Inflammatory macrophage treated with lipopolysaccharide for 1 hour (primary cell): ENCODE measurements at regions not wholly inside any gene's neighbourhood (a gene's known extent, or its start where the extent isn't known, plus 50 kb on each side); places are given as distances from the start of the nearest gene placed in this dataset.

Experiments used
- DNase-seq, 2 donors: peaks; one replicate each; pipeline ENCODE4 v3.0.0-alpha.2; 2020 to 2022

GRCh38 chr11:87401653-87402052 lies 363.9 kb downstream of the TMEM135 start:
- no peak for DNase-seq

GRCh38 chr11:87399341-87399740 lies 361.6 kb downstream of the TMEM135 start:
- DNase-seq: no peak

GRCh38 chr11:87398931-87399330 lies 361.2 kb downstream of the TMEM135 start:
- DNase-seq: no peak

GRCh38 chr11:87397011-87397865 lies 359.5 kb downstream of the TMEM135 start:
- peak; percentile 13 to 53 for DNase-seq

GRCh38 chr11:87394924-87395323 lies 357.2 kb downstream of the TMEM135 start:
- DNase-seq: no peak

GRCh38 chr11:87392665-87393064 lies 354.9 kb downstream of the TMEM135 start:
- no peak for DNase-seq

- DNase-seq: no peak
Measured at GRCh38 chr11:87391496-87391895, 353.8 kb downstream of the TMEM135 start.

- no peak for DNase-seq
Measured at GRCh38 chr11:87384078-87384729, 346.5 kb downstream of the TMEM135 start.

- DNase-seq: no peak
Measured at GRCh38 chr11:87374038-87374807, 336.5 kb downstream of the TMEM135 start.
